NB4 (cell line): ENCODE measurements at regions not wholly inside any gene's neighbourhood (a gene's known extent, or its start where the extent isn't known, plus 50 kb on each side); places are given as distances from the start of the nearest gene placed in this dataset.

Experiments
- DNase-seq: peaks from one replicate; pipeline ENCODE4 v3.0.0; 2010; ENCODE audit warnings: low read depth
- H3K4me3 ChIP-seq: one replicate; pipeline ENCODE4 v1.5.1; 2011; ENCODE audit warnings: mild to moderate bottlenecking, low read depth, low read length, moderate library complexity
- CTCF ChIP-seq: IDR thresholded peaks from one replicate; pipeline ENCODE4 v1.5.1; 2012; ENCODE audit warnings: low read depth, low read length
- MAX ChIP-seq: IDR thresholded peaks from 2 replicates; pipeline ENCODE4 v1.6.1; 2011; ENCODE audit warnings: low read depth, low read length
- MYC ChIP-seq: IDR thresholded peaks from 2 replicates; pipeline ENCODE4 v1.6.1; 2011; ENCODE audit warnings: low read depth, low read length
- POLR2A ChIP-seq: IDR thresholded peaks from 2 replicates; pipeline ENCODE4 v1.6.1; 2011; ENCODE audit warnings: mild to moderate bottlenecking; ENCODE audit not compliant: insufficient read length; ENCODE audit errors: extremely low read depth

- no peak overlapping the region for H3K4me3 ChIP-seq
- no peak for DNase-seq
- no peak for TF ChIP-seq CTCF
- TF ChIP-seq MYC: no peak
- no peak for TF ChIP-seq POLR2A
- TF ChIP-seq MAX: no peak
These were observed 418.3 kb upstream of the IRX1 start for GRCh38 chr5:3177338-3177737.

- H3K4me3 ChIP-seq: no peak overlapping the region
- TF ChIP-seq MAX: no peak
- no peak for TF ChIP-seq CTCF
- TF ChIP-seq POLR2A: no peak
- TF ChIP-seq MYC: no peak
- no peak for DNase-seq
These were observed 420.2 kb upstream of the IRX1 start for GRCh38 chr5:3175416-3175815.

GRCh38 chr5:3167473-3167872 is 416.0 kb upstream of the IRX2 start:
- no peak overlapping the region for H3K4me3 ChIP-seq
- DNase-seq: no peak
- TF ChIP-seq POLR2A (no peak), MAX (no peak)

- no peak for DNase-seq
- TF ChIP-seq MYC (no peak), MAX (no peak), POLR2A (no peak), CTCF (no peak)
- no peak overlapping the region for H3K4me3 ChIP-seq
These were observed 412.1 kb upstream of the IRX2 start for GRCh38 chr5:3163626-3164025.

- DNase-seq: no peak
- H3K4me3 ChIP-seq: no peak overlapping the region
- TF ChIP-seq CTCF (no peak), POLR2A (no peak), MAX (no peak), MYC (no peak)
These were observed 410.2 kb upstream of the IRX2 start for GRCh38 chr5:3161672-3162071.

GRCh38 chr5:3157214-3157613 is 405.7 kb upstream of the IRX2 start:
- TF ChIP-seq MAX: no peak
- TF ChIP-seq MYC: no peak
- no peak for TF ChIP-seq CTCF
- TF ChIP-seq POLR2A: no peak
- no peak overlapping the region for H3K4me3 ChIP-seq
- no peak for DNase-seq
